K562 (cell line): ENCODE measurements at regions not wholly inside any gene's neighbourhood (a gene's known extent, or its start where the extent isn't known, plus 50 kb on each side); places are given as distances from the start of the nearest gene placed in this dataset.

Experiments used
- BCL6 ChIP-seq: fragments of 250-450 bp; sonication (Bioruptor Pico); IDR thresholded peaks from 2 replicates; pipeline ENCODE4 v1.4.0; 2020
- CBFB ChIP-seq: sonication (generic); formaldehyde crosslinking; IDR thresholded peaks from 2 replicates; pipeline ENCODE4 v1.4.0; 2020; ENCODE audit warnings: mild to moderate bottlenecking, missing genetic modification reagents
- ERF ChIP-seq: fragments of 450-650 bp; formaldehyde crosslinking; IDR thresholded peaks from 2 replicates; pipeline ENCODE4 v1.4.0; 2020; ENCODE audit warnings: mild to moderate bottlenecking, mixed read lengths
- ETV5 ChIP-seq: sonication (generic); formaldehyde crosslinking; IDR thresholded peaks from 2 replicates; pipeline ENCODE4 v1.4.0; 2020; ENCODE audit warnings: low read depth, mild to moderate bottlenecking, missing genetic modification reagents
- GTF2A2 ChIP-seq: IDR thresholded peaks from 2 replicates; pipeline ENCODE4 v1.6.1; 2016; ENCODE audit warnings: mild to moderate bottlenecking, missing genetic modification characterization, missing compliant biosample characterization
- GTF2E2 ChIP-seq: fragments of 200-800 bp; sonication (Bioruptor generic); IDR thresholded peaks from 2 replicates; pipeline ENCODE4 v1.6.1; 2016; ENCODE audit warnings: missing genetic modification characterization, missing compliant biosample characterization
- HDAC8 ChIP-seq: fragments of 450-650 bp; IDR thresholded peaks from 2 replicates; pipeline ENCODE4 v1.6.1; 2016; ENCODE audit warnings: mild to moderate bottlenecking, missing genetic modification characterization, moderate library complexity, missing compliant biosample characterization
- KAT7 ChIP-seq: sonication (generic); formaldehyde crosslinking; IDR thresholded peaks from 2 replicates; pipeline ENCODE4 v1.8.0; 2022; ENCODE audit warnings: missing genetic modification reagents, mild to moderate bottlenecking, borderline replicate concordance
- KDM2B ChIP-seq: fragments of 250-450 bp; sonication (Bioruptor Pico); IDR thresholded peaks from 2 replicates; pipeline ENCODE4 v1.8.0; 2021; ENCODE audit warnings: mild to moderate bottlenecking, moderate library complexity
- KLF10 ChIP-seq: fragments of 250-450 bp; sonication (Bioruptor Pico); IDR thresholded peaks from 2 replicates; pipeline ENCODE4 v1.6.1; 2021; ENCODE audit warnings: matching md5 sums
- MAZ ChIP-seq, 2 experiments: fragments of 450-650 bp in 1 of 2; sonication (generic) in 1 of 2; formaldehyde crosslinking; IDR thresholded peaks in 1 of 2; conservative IDR thresholded peaks in 1 of 2; 2 replicates each; pipeline versions ENCODE4 v1.4.0 to v1.5.0; 2020; ENCODE audit warnings: mild to moderate bottlenecking in 1 of 2, missing genetic modification reagents in 1 of 2
- NEUROD1 ChIP-seq: fragments of 150-350 bp; IDR thresholded peaks from 2 replicates; pipeline ENCODE4 v1.6.1; 2014; ENCODE audit warnings: borderline replicate concordance, low read length, low read depth; ENCODE audit not compliant: partially characterized antibody
- NRF1 ChIP-seq, 2 experiments: fragments of 450-650 bp; IDR thresholded peaks in 1 of 2; conservative IDR thresholded peaks in 1 of 2; 2 replicates each; pipeline ENCODE4 v1.6.1; 2014; ENCODE audit warnings: mild to moderate bottlenecking in 2 of 2
- POLR2G ChIP-seq: fragments of 200-400 bp; formaldehyde crosslinking; IDR thresholded peaks from 2 replicates; pipeline ENCODE4 v1.6.1; 2017; ENCODE audit warnings: low read depth, mild to moderate bottlenecking, antibody characterized with exemption, low read length, moderate library complexity
- SAP30 ChIP-seq: fragments of 200-600 bp; sonication (generic); IDR thresholded peaks from 2 replicates; pipeline ENCODE4 v1.6.1; 2012; ENCODE audit warnings: borderline replicate concordance, low read depth, mild to moderate bottlenecking, moderate library complexity, low read length, control low read depth, inconsistent platforms; ENCODE audit not compliant: insufficient read depth, poor library complexity, severe bottlenecking
- SIX5 ChIP-seq, 2 experiments: IDR thresholded peaks; 2 replicates each; pipeline ENCODE4 v1.6.1; 2011; ENCODE audit warnings: low read length in 2 of 2, borderline replicate concordance in 1 of 2, low read depth in 1 of 2, mild to moderate bottlenecking in 1 of 2, moderate library complexity in 1 of 2; ENCODE audit not compliant: insufficient read depth in 1 of 2
- SNIP1 ChIP-seq: fragments of 450-650 bp; IDR thresholded peaks from 2 replicates; pipeline ENCODE4 v1.7.1; 2017; ENCODE audit warnings: low read depth, mild to moderate bottlenecking
- TARDBP ChIP-seq: fragments of 450-650 bp; IDR thresholded peaks from 2 replicates; pipeline ENCODE4 v1.6.1; 2016
- TEAD2 ChIP-seq: fragments of 450-650 bp; IDR thresholded peaks from 2 replicates; pipeline ENCODE4 v1.6.1; 2016; ENCODE audit warnings: missing genetic modification characterization, control low read depth, missing compliant biosample characterization
- ZNF175 ChIP-seq: fragments of 200-800 bp; sonication (Bioruptor generic); IDR thresholded peaks from 2 replicates; pipeline ENCODE4 v1.6.1; 2016; ENCODE audit warnings: low read depth, mild to moderate bottlenecking, missing genetic modification characterization, missing compliant biosample characterization
- ZNF830 ChIP-seq: fragments of 250-450 bp; sonication (Bioruptor Pico); IDR thresholded peaks from 2 replicates; pipeline ENCODE4 v1.5.0; 2021; ENCODE audit warnings: mild to moderate bottlenecking
- ZZZ3 ChIP-seq: fragments of 450-650 bp; IDR thresholded peaks from 2 replicates; pipeline ENCODE4 v1.6.1; 2016; ENCODE audit warnings: antibody characterized with exemption, mild to moderate bottlenecking, moderate library complexity
- TF ChIP-seq, protein P1 (sequence below): fragments of 250-450 bp; sonication (Bioruptor Pico); IDR thresholded peaks from 2 replicates; pipeline ENCODE4 v1.8.0; 2021; ENCODE audit warnings: mild to moderate bottlenecking, moderate library complexity
- TF ChIP-seq, protein P2 (sequence below): sonication (generic); formaldehyde crosslinking; IDR thresholded peaks from 2 replicates; pipeline ENCODE4 v1.8.0; 2023; ENCODE audit warnings: mild to moderate bottlenecking, missing genetic modification reagents
- TF ChIP-seq, protein P3 (sequence below): fragments of 450-650 bp; formaldehyde crosslinking; IDR thresholded peaks from 2 replicates; pipeline ENCODE4 v1.4.0; 2022; ENCODE audit warnings: missing genetic modification characterization

DNA sequence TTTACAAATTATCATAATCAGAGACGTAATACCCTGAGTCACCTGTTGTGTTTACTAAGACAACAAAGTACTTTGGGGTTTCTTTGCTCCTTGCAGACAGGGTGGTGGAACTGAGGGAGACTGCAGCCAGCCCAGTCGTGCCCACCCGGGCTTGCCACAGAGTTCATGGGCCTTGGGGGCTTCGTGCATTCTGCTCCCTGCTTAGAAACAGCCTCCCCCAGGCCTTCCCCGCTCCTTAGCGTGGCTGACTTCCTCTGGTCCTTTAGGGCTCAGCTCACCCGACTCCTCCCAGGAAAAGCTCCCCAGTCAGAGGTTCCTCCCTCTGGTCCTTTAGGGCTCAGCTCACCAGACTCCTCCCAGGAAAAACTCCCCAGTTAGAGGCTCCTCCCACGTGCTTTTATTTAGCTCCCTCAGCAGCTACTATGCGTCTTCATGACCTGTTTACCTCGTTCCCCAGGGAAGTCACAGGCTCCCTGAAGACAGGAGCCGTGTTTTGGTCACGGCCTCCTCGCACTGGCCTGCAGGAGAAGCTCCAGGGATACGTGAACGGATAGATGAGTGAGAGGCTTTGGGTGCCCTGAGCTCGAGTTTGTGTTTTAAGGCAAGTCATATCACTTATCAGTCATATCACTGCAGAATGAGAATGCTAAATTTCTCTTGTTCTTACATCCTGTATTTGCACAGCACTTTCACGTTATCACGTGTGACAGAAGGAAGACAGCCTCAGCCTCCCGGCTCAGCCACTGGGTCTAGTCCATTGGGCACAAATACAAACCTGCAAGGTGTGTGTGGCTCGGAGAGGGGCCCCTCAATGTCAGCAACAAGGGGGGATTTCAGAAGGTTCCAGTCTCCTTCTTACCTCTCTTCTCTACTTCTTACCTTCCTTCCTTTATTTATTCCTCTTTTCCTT, 52.7 kb upstream of the VIPR2 start (continued):
- TF ChIP-seq KAT7 (CRISPR knock-in tag) (peak; percentile 61; the same call in 1 of the 2 replicates), SIX5 (IDR thresholded peaks at IDR 0.05; ENCODE audit: borderline replicate concordance in 1 of 2, insufficient read depth in 1 of 2, low read depth in 1 of 2, low read length in 2 of 2) (no peak), KDM2B (CRISPR knock-in tag) (no peak), POLR2G (peak; percentile 69), ETV5 (CRISPR knock-in tag) (peak; percentile 72), NEUROD1 (peak; percentile 72), ZZZ3 (no peak), TEAD2 (tag) (no peak), TARDBP (peak; percentile 52; the same call in 1 of the 2 replicates), KLF10 (no peak), MAZ (CRISPR knock-in tag; conservative IDR thresholded peaks at IDR 0.05 in 1 of 2, IDR thresholded peaks at IDR 0.05 in 1 of 2) (peak; percentile 14 to 61; a peak in 3 of 4 replicates), ZNF830 (peak; percentile 24; the same call in 1 of the 2 replicates), SNIP1 (no peak), HDAC8 (tag) (no peak), ERF (CRISPR knock-in tag) (peak; percentile 83), GTF2A2 (tag) (no peak), BCL6 (no peak), ZNF175 (CRISPR knock-in tag) (peak; percentile 61; the same call in 1 of the 2 replicates), CBFB (CRISPR knock-in tag) (no peak), SAP30 (no peak), GTF2E2 (tag) (no peak), NRF1 (conservative IDR thresholded peaks at IDR 0.05 in 1 of 2, IDR thresholded peaks at IDR 0.05 in 1 of 2) (peak; percentile 43 to 48; a peak in 3 of 4 replicates)
- TF ChIP-seq, protein P1, sequence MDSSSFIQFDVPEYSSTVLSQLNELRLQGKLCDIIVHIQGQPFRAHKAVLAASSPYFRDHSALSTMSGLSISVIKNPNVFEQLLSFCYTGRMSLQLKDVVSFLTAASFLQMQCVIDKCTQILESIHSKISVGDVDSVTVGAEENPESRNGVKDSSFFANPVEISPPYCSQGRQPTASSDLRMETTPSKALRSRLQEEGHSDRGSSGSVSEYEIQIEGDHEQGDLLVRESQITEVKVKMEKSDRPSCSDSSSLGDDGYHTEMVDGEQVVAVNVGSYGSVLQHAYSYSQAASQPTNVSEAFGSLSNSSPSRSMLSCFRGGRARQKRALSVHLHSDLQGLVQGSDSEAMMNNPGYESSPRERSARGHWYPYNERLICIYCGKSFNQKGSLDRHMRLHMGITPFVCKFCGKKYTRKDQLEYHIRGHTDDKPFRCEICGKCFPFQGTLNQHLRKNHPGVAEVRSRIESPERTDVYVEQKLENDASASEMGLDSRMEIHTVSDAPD (CRISPR knock-in tag), result no peak
- TF ChIP-seq, protein P2, sequence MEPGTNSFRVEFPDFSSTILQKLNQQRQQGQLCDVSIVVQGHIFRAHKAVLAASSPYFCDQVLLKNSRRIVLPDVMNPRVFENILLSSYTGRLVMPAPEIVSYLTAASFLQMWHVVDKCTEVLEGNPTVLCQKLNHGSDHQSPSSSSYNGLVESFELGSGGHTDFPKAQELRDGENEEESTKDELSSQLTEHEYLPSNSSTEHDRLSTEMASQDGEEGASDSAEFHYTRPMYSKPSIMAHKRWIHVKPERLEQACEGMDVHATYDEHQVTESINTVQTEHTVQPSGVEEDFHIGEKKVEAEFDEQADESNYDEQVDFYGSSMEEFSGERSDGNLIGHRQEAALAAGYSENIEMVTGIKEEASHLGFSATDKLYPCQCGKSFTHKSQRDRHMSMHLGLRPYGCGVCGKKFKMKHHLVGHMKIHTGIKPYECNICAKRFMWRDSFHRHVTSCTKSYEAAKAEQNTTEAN, result no peak
- TF ChIP-seq, protein P3, sequence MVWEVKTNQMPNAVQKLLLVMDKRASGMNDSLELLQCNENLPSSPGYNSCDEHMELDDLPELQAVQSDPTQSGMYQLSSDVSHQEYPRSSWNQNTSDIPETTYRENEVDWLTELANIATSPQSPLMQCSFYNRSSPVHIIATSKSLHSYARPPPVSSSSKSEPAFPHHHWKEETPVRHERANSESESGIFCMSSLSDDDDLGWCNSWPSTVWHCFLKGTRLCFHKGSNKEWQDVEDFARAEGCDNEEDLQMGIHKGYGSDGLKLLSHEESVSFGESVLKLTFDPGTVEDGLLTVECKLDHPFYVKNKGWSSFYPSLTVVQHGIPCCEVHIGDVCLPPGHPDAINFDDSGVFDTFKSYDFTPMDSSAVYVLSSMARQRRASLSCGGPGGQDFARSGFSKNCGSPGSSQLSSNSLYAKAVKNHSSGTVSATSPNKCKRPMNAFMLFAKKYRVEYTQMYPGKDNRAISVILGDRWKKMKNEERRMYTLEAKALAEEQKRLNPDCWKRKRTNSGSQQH (CRISPR knock-in tag), result no peak
